GM21619 (cell line): ENCODE measurements at regions not wholly inside any gene's neighbourhood (a gene's known extent, or its start where the extent isn't known, plus 50 kb on each side); places are given as distances from the start of the nearest gene placed in this dataset.

Experiments used
- ATAC-seq: cut with Tn5 transposase; IDR thresholded peaks from one replicate; pipeline ENCODE4 v1.9.1; 2021; ENCODE audit not compliant: unreplicated experiment

- no peak for ATAC-seq
Observed at GRCh38 chr1:82483146-82483545, 682.4 kb downstream of the ADGRL2 start.

DNA sequence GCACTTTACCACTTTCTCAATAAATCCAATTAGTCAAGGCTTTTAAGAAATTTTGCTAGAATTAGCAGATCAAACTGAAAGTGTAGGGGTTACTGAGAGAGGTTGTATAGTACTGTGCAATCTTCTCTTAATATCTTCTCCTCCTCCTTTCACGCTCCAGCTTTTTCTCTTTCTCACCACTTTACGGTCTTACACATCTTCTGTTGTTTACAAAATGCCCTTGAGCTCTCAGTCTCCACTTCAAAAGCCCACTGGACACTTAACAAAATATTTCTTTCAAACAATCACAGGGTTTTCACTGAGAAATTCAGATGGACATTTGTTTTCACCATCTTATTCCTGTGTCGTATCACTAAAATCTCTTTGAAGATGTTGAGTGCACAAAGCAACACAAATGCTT, 678.2 kb downstream of the ADGRL2 start:
- ATAC-seq = no peak

DNA sequence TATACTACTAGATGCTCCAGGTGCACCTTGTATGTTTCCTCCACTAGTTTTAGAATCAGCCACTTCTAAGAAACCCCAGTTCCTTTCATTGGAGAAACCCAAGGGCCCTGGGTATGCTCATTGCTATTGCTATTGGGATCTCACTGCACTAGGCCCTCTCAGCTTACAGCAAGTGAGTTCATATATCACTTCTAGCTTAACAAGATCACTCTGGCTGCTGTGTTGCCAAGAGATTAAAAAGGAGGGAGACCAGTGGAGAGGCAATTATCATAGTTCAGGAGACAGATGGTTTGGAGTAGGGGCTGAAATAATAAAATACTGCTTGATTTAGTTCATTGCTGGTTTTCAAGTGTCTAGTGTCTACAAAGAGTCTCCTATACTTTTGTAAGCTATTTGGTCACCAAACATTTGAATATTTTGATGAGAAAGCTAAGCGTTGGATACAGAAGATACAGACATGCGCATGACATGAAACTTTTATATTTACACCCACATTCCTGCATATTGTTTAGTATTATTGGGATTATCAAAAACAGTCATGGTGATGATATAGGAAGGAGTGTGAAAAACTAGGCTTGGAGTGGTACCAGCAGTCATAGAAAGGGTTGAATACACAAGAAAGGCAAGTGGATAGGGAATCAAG, 671.9 kb downstream of the ADGRL2 start:
- ATAC-seq = no peak

DNA sequence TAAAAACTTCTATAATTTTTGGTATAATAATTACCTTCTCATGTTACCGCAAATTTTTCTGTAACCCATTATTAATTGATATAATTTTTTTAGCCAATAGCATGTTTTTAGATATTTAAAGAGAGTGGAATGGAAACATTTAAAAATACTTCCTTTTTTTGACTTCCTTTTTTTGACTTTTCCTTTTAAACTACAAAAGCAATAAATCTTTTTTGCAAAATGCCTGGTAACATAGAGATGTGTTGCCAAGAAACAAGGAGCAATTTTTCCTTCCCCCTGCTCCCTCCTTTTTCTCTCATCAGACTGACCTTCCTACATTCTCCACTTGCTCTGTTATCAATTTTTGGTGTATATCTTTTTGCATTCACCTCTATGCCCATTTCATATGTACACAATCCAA, 666.2 kb downstream of the ADGRL2 start:
- ATAC-seq = no peak

GRCh38 chr1:82466416-82466815, 665.7 kb downstream of the ADGRL2 start:
- no peak for ATAC-seq

- ATAC-seq = no peak
Observed at GRCh38 chr1:82465024-82465423, 664.3 kb downstream of the ADGRL2 start.

DNA sequence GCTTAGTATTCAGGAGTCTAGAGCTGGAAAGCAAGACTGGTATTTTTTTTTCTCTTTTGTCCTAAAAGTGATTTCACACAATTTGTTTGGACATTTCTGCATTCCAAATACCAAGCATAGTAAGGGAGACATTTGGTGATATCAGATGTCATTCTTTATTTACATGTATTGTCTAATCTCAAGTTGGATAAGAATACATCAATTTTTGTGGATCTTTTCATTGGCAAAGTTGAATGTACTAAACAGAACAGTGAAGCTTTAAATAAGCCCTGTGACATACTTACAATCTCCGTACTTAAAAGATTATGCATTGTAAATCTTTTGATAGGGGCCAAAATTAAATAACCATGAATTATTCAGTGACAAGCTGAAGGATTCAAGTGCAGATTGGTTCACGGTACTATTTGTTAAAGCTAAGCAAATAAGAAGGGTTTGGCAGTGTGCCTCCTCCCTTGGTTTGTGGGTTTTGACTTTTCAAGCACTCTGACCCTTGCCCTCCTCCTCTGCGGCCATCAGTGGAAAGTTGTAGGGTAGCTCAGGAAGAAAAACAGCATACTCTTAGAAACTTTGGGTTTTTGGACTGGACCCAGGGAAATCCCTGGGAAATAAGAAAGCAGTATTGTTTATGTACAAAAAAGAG, 663.7 kb downstream of the ADGRL2 start:
- ATAC-seq = no peak

DNA sequence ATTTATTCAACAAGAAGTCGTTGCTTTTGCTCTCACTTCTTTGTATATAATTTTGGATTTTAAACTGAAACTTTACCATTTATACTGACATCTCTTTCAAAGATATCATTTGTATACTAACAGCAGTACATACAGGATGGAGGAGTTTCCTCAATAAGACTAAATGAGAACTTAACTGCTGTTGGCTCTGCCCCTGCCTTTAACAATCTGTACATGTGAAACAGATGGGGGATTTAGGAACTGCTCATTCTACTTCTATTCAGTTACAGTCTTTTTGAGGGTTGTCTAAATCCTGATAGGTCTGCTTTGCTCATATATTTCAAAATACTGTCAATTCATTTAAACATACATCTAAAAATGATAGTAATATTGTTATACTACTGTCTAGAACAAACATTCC, 663.2 kb downstream of the ADGRL2 start:
- no peak for ATAC-seq

GRCh38 chr1:82462366-82462765, 661.6 kb downstream of the ADGRL2 start:
- ATAC-seq = no peak

DNA sequence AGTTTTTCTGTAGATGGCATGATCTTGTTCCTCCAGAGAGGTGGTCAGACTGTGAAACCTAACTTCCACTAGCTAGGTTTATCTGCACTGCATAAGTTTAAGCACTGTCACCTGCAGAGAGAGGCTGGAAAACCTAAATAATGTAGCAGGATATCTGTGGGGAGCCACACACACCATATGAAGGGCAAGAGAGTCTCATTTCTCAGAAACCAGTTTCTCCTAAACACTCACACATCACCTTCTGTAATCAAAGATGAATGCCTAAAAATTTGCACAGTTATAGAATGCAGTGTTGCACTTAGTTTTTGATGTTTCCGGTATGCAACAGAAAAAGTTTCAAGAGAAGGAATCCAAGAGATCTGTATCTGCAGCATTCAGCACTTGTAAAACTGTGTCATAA, 654.6 kb downstream of the ADGRL2 start:
- ATAC-seq = no peak

- no peak for ATAC-seq
Observed at GRCh38 chr1:82454431-82454830, 653.7 kb downstream of the ADGRL2 start.

- ATAC-seq = no peak
Observed at GRCh38 chr1:82453511-82454185, 652.9 kb downstream of the ADGRL2 start.

DNA sequence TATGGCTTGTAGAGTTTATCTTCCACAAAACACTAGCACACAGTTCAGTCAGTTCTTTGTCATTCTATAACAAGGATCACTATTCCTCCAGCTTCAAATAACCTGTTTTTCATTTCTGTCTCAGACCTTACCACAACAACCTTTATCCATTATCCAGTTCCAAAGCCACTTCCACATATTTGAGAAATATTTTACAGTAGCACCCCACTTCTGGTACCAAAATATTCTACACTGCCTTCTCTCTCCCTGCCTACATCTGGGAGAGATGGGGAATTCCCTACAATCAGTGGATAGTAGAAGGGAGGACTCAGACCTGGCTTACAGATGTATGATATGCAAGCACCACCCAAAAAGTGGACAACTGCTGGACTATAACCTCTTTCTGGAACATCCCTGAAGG, 651.4 kb downstream of the ADGRL2 start:
- no peak for ATAC-seq

DNA sequence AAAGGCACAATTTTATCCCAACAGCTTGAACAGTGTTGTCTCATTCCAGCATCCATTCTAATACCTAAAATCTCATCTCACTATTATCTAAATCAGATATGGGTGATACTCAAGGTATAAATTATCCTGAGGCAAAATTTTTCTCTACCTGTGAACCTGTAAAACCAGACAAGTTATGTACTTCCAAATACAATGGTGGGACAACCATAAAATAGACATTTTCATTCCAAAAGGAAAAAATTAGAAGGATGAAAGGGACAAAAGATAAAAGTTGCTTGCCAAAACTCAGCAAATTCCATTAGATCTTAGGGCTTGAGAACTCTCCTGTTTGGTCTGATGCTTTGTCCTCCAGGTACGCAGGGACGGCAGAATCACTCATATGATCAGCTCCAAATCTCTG, 650.5 kb downstream of the ADGRL2 start:
- ATAC-seq = no peak

- ATAC-seq = no peak
Observed at GRCh38 chr1:82449506-82450057, 648.8 kb downstream of the ADGRL2 start.

GRCh38 chr1:82446955-82447354, 646.2 kb downstream of the ADGRL2 start:
- no peak for ATAC-seq

DNA sequence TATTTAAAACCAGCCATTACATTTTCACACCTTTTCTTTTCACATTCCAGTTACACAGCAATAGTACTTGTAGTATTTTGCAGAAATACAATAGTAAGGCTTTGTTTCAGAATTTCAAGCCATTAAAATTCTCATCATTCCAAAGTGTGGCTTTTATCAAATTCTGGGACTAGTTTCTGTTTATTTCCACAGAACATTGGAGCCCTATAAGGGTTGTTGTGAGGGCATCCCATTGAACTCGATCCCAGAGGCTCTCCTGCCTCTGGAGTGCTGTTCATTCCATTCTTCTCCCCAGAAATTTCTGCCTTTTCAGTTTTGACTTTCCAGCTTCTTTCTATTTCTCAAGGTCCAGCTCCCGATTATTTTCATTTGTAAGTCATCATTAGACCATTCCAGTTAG, 645.5 kb downstream of the ADGRL2 start:
- no peak for ATAC-seq

GRCh38 chr1:82445827-82446226, 645.1 kb downstream of the ADGRL2 start:
- ATAC-seq = no peak

DNA sequence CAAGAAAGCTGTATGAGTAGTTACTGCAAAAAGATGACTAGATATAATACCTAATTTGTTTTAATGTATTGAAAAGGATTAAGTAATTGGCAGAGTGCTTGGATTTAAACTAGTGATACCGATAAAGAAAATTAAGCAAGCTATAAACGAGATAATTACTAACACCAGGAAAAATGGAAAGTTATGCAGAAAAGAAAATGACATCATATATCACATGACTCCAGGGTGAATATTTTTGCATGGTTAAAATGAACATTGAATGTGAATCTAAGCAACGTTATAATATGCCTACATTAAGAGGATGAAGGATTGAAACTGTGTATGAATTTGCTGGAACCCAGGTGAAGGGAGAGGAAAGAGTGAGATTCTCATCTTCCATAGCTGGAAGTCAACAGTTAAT, 644.4 kb downstream of the ADGRL2 start:
- ATAC-seq = no peak

DNA sequence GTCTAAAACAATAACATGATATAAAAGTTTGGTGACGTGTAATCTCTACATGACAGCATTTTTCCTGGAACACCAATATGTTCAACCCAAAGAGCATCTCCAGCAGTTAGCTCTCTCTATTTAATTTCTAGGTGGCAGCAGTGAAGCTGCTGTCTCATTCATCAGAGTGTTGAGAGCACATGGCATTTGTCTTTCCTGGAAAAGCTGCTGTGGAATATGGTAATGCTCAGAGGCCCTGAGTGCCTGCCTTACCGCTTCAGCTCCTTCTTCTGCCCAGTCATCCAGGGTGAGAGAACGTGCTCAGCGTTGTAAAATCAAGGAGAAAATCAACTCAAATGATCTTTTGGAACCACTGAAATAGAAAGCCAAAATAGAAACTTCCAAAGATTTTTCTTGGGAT, 640.7 kb downstream of the ADGRL2 start:
- no peak for ATAC-seq

- no peak for ATAC-seq
Observed at GRCh38 chr1:82423174-82423815, 622.6 kb downstream of the ADGRL2 start.

- ATAC-seq = no peak
Observed at GRCh38 chr1:82421782-82422181, 621.0 kb downstream of the ADGRL2 start.
